ENCODE measurements at regions not wholly inside any gene's neighbourhood (a gene's known extent, or its start where the extent isn't known, plus 50 kb on each side); places are given as distances from the start of the nearest gene placed in this dataset.

GRCh38 chr1:234770924-234771540 lies 161.1 kb upstream of the IRF2BP2 start:
- H3K27ac Mint-ChIP-seq = peak overlapping the region; percentile 57
- peaks cover 13% of the 10 kb centered on the region for H3K36me3 Mint-ChIP-seq (ENCODE audit: low read depth)
- H3K9me3 Mint-ChIP-seq = no peaks in the 10 kb centered on the region; the same call in 1 of the 2 replicates
- no peak for TF ChIP-seq CTCF (IDR thresholded peaks at IDR 0.05)
- no peak overlapping the region for H3K4me3 Mint-ChIP-seq
- H3K4me1 Mint-ChIP-seq (ENCODE audit: low read depth) = peaks cover 21% of the 10 kb centered on the region
- no peak for DNase-seq
- H3K27me3 Mint-ChIP-seq (ENCODE audit: insufficient read depth) = no peaks in the 10 kb centered on the region; the same call in 1 of the 2 replicates

- Mint-ChIP-seq H3K9me3 (no peaks in the 10 kb centered on the region; the same call in 1 of the 2 replicates), H3K36me3 (ENCODE audit: low read depth) (peaks cover 8% of the 10 kb centered on the region), H3K4me3 (no peak overlapping the region), H3K4me1 (ENCODE audit: low read depth) (peaks cover 21% of the 10 kb centered on the region), H3K27ac (no peak overlapping the region), H3K27me3 (ENCODE audit: insufficient read depth) (no peaks in the 10 kb centered on the region; the same call in 1 of the 2 replicates)
- no peak for DNase-seq
- no peak for TF ChIP-seq CTCF (IDR thresholded peaks at IDR 0.05)
These were observed 160.2 kb upstream of the IRF2BP2 start for GRCh38 chr1:234769986-234770795.

GRCh38 chr1:234769284-234769985 lies 159.5 kb upstream of the IRF2BP2 start:
- Mint-ChIP-seq H3K27me3 (ENCODE audit: insufficient read depth) (no peaks in the 10 kb centered on the region), H3K27ac (no peak overlapping the region), H3K36me3 (ENCODE audit: low read depth) (peaks cover 5% of the 10 kb centered on the region), H3K4me3 (no peak overlapping the region), H3K9me3 (no peaks in the 10 kb centered on the region), H3K4me1 (ENCODE audit: low read depth) (peaks cover 21% of the 10 kb centered on the region)
- TF ChIP-seq CTCF (IDR thresholded peaks at IDR 0.05) = no peak
- DNase-seq = no peak

GRCh38 chr1:234768569-234769283 lies 158.7 kb upstream of the IRF2BP2 start:
- Mint-ChIP-seq H3K4me3 (no peak overlapping the region), H3K27ac (no peak overlapping the region), H3K9me3 (no peaks in the 10 kb centered on the region), H3K4me1 (ENCODE audit: low read depth) (peaks cover 21% of the 10 kb centered on the region), H3K36me3 (ENCODE audit: low read depth) (peaks cover 5% of the 10 kb centered on the region), H3K27me3 (ENCODE audit: insufficient read depth) (no peaks in the 10 kb centered on the region)
- TF ChIP-seq CTCF (IDR thresholded peaks at IDR 0.05) = no peak
- DNase-seq = no peak

GRCh38 chr1:234768171-234768568 lies 158.2 kb upstream of the IRF2BP2 start:
- H3K27ac Mint-ChIP-seq = no peak overlapping the region
- H3K9me3 Mint-ChIP-seq = no peaks in the 10 kb centered on the region
- peaks cover 5% of the 10 kb centered on the region for H3K36me3 Mint-ChIP-seq (ENCODE audit: low read depth)
- TF ChIP-seq CTCF (IDR thresholded peaks at IDR 0.05) = no peak
- peaks cover 21% of the 10 kb centered on the region for H3K4me1 Mint-ChIP-seq (ENCODE audit: low read depth)
- no peak for DNase-seq
- H3K4me3 Mint-ChIP-seq = no peak overlapping the region
- no peaks in the 10 kb centered on the region for H3K27me3 Mint-ChIP-seq (ENCODE audit: insufficient read depth)
